GM19455 (cell line): ENCODE measurements at regions not wholly inside any gene's neighbourhood (a gene's known extent, or its start where the extent isn't known, plus 50 kb on each side); places are given as distances from the start of the nearest gene placed in this dataset.

ENCODE experiments used
- ATAC-seq: cut with Tn5 transposase; IDR thresholded peaks from one replicate; pipeline ENCODE4 v1.9.1; 2021; ENCODE audit not compliant: unreplicated experiment

DNA sequence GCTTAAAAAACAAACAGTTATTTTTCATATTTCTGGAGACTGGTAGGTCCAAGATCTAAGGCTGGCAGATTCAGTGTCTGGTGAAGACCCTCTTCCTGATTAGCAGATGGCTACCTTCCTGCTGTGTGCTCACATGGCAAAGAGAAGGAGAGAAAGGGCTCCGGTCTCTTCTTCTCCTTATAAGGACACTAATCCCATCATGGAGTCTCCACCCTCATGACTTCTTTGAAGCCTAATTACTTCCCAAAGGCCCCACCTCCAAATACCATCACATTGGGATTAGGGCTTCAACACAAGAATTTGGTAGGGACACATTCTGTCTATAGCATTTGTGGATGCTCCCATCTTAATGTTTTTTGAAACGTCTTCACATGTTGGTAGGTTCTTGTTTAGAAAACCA, 391.1 kb downstream of the TMEM161B start:
- ATAC-seq = no peak

DNA sequence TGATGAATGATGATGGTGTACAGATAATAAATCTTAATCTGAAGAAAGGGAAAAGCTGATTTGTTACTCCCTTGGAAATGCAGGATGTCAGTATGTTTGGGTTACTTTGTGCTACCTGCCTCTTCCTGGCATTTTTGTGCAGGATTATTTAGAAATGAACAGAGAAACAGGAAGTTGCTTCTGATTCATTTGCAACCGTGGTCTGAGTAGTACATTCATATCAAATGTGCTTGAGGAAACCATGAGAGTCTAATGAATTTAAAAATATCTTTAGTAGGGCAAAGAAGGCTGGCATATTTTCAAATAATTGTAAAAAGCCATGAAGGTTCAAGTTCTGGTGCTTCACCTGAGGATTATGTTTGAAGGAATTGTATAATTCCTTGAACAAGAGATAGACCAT, 391.6 kb downstream of the TMEM161B start:
- no peak for ATAC-seq

DNA sequence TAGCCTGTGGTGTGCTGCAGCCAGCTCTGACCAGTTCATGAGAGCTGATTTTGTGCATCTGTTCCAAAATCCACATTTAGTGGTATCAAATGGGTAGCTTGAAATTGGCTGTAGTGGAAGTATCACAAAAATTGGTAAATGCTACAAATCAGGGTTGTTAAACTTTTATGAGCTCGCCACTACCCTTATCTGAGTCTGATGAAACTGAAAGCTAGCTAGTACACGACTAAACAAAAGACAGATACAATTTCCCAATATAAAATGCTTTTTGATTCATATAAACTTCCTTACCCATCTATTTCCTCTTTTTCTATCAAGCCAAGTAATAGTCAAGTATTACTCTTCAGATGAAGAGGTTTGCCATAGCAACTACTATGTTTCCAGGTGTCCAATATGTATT, 392.0 kb downstream of the TMEM161B start:
- no peak for ATAC-seq

DNA sequence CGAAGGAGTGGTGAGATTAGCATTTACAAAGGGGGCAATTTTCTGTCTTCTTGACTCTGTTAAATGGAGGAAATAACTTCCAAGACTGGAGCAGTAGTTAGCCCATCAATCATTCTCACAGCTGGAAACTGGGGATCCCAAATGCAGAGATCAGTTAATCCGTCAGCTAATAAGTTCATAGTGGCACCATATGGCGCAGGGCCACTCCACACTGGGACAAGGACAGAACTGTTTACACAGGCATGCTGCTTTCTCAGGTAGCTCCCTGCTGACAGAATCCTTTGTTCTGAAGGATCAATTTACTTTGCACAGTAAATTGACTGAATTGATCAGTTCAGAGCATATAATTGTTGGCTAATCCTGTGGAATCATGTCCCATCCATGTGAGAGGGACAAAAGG, 395.7 kb downstream of the TMEM161B start:
- ATAC-seq = no peak

DNA sequence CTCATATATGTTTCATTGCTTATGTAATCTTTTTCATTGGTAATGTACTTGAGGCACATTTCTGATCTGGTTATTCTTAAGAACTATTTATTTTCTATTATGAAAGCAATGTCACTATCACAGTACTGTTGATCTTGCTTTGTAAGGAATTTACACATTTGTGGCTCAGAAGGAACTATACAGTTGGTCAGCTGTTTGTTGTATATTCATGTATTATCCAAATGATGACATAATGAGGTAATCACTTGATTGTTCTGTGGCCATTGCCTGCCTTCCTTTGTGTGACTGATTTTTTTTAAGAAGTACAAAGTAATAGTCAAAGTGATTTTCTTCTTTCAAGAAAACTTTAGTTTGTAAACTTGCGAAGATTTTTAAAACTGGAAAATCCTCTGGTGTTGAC, 399.9 kb downstream of the TMEM161B start:
- no peak for ATAC-seq

DNA sequence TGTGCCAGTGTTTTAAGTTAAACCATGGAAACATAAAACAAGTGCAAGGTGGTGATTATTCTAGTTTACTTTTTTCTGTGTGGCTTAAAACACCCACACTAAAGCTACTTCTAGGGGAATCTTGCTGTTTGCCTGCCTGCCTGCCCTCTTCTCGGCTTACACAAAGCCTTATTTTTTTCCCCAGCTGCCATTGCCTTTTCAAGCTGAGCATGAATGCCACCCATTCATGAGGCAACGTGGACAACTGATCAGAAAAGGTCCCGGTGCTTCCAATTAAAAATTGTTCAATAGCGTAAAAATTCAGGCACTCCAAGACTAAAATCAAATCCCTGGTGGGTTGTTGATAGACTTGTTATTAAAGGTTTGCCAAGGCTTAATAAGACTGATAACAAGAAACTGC, 401.4 kb downstream of the TMEM161B start:
- no peak for ATAC-seq

DNA sequence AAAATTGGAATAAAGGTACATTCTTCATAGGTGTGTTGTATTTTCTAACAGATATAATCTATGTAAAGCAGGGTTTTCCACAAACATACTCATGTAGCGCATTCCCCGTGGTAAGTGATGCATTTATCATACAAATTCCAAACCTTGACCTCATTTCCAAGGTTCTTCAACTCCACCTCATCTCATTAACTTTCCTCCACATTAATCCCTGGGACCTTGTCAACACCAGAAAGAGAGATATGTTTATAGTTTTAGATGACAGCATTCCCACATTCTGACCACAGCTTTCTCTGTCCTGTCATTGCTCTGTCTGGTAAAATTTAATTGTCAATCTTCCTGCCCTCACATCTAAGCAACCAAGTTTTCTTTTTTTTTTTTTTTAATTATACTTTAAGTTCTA, 415.1 kb downstream of the TMEM161B start:
- ATAC-seq = no peak

DNA sequence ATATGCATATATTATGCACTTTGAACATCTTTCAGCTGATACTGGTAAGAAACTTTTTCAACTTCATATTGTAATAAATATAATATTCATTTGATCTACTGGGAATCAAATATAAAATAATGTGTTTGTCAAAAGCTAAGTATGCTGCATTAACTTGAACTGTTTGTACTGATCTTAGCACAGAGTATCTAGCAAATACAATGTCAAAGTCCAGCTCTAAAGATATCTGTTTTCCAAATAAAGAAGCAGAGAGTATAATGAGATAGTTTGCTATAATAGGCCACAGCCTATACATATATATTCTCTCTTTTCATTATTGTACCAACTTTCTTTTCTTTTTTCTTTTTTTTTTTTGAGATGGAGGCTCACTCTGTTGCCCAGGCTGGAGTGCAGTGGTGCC, 417.0 kb downstream of the TMEM161B start:
- ATAC-seq = no peak

DNA sequence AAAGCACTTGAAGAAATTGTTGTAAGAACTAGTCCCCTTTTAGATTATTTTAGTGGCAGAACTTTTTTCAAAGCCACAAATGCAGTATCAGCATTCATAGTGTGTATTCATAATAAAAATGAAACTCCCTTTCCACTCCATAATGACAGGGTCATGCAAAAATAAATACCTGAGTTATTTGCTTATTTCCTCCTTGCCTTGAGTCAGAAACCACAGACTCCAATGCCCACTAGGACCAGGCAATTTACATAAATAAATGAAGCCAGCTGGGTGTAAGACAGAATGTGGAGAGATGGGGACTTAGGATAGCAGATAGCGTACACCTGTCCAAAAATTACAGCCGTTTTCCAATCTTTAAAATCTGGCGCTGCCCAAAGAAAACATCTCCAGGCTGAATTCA, 417.8 kb downstream of the TMEM161B start:
- no peak for ATAC-seq

DNA sequence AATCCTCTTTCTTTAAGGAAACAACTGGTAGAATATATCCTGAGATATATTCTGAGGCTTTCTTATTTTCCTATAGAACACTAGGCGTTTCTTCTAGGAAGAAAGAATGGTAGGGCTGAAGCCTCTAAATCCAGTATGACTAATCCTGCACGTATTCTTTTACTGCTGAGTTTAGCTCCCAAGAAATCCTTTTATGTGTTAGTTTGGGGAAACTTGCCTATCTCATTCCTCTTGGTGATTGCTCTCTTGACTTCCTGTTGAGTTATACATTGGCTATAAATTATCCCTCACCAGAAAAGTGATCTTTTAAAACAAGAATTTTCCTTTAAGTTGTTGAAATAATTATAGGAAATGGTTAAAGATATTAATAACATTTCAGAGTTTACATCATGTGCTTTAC, 422.9 kb downstream of the TMEM161B start:
- no peak for ATAC-seq

DNA sequence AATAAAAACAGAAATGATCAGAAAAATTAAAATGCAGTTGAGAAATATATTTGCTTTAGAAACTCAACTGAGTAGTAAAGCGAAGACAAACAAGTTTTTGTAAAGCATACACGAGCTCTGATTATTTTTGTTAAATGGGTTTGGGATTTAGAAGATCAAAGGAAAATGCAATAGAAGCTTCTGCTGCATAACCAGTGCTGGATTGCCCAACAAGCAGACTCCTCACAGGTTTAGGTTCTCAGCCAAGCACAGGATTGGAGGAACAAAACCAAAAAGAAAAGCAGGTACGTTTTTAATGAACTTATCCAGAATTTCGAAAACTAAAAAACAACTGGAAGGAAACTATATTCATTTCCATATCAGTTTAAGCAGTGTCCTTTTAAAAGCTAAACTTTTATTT, 423.8 kb downstream of the TMEM161B start:
- no peak for ATAC-seq

DNA sequence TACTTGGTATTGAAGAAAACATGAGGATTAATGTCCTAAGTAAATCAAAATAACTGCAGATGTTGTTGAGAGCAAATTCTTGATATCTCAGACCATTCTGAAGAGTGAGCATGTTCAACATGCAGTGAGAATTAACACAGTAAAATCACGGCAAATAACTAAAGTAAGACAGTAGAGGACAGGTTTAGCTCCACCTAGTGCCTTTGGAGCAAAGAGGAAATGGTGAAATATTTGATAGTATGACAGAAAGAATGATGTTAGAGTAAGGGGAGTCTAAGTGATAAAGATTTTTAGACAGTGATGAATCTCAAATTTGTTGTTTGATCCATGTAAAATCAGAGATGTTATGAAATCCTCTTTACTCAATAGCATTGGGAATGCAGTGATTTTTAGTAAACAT, 424.2 kb downstream of the TMEM161B start:
- ATAC-seq = no peak

DNA sequence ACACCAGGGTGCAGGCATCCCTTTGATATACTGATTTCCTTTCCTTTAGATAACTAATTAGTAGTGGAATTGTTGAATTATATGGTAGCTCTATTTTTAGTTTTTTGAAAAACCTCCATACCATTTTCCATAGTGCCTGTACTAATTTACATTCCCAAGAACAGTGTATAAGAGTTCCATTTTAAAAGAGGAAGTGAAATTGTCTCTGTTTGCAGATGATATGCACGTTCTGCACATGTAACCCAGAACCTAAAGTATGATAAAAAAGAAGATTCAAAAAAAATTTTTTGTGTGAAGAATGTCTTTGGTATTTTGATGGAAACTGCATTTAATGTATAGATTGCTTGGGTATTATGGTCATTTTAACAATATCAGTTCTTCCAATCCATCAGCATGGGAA, 424.0 kb upstream of the CCNH start:
- ATAC-seq = no peak

DNA sequence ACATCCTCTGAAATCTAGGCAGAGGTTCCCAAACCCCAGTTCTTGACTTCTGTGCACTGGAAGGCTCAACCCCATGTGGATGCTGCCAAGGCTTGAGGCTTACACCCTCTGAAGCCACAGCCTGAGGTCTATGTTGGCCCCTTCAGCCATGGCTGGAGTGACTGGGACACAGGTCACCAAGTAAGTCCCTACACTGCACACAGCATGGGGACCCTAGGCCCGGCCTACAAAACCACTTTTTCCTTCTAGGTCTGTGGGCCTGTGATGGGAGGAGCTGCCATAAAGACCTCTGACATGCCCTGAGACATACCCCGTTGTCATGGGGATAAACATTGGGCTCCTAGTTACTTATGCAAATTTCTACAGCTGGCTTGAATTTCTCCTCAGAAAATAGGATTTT, 418.8 kb upstream of the CCNH start:
- no peak for ATAC-seq

DNA sequence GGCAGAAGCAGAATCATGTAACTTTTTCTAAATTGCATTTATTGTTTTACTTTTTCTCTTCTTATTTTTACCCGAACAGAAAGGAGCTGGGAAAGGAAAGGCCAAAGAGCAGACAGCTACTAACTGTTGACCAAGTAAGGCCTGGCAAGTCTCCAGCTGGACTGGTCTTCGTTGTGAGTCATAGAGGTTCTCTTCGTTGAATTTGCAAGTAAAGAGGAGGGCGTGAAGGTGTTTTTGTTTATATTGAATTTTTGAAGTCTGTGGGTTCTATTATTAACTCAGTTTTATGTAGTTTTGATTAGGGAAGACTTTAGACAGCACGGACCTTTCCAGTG, 416.5 kb upstream of the CCNH start:
- no peak for ATAC-seq

DNA sequence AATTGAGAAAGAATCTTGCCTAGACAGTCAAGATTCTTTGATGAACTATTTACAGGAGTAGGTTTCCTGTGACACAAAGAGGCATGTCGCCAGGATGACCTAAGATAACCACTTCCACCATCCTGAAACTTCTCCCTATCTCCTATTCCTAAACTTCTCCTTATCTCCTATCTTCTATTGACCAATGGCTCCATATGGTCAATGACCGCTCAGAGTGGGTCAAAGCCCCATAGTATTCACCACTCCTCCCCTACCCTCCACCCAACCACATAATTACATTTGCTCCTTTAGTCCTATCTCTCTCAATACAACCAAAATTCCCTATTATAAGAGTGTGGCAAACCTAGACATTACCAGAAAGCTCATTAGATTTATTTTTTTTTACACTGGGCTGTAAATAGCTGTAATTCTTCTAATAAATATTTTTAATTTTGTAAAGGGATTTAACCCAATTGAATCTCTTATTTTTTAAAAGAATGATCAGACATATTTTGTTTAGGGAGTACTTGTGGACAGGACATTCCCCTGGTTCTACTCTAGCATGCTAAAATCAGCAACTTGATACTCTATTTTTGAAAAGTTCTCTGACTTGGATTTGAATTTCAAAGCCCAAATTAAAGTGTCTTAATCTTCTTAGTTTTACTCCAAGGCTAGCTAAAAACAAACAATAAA, 416.0 kb upstream of the CCNH start:
- ATAC-seq = no peak

DNA sequence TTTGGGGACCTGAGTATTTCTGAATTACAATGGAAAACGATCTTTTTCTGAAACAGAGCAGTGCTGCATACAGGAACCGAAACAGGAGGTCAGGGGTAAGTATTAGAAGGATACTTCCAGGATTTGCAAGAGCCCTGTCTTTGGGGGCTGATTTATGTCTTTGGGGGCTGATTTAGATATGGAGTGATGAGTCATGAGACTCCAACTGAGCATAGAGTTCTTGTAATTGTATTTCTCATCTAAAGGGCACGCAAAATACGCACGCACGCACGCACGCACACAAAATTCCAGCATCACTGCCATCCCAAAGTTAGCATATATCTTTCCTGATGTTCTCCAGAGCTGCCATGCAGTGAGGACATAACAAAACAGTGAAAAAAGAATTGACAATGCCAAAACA, 414.8 kb upstream of the CCNH start:
- no peak for ATAC-seq

DNA sequence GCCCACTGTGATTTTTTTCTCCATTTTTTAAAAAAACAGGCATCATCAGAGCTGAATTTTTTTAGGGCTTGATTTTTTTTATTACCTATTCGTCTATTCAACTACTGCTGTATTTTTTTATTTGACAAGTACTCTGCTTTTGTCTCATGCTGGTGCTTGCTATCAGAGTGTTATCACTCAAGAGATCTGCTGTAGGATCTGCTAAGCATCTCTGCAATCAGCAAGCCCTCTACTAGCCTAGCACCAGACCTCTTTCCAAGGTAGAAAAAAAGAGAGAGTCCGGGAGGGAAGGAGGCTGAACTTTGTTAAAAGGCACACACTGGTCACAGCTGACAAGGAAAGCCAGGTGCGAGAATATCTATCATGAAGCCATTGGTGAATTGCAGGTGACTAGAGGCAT, 413.8 kb upstream of the CCNH start:
- ATAC-seq = no peak

DNA sequence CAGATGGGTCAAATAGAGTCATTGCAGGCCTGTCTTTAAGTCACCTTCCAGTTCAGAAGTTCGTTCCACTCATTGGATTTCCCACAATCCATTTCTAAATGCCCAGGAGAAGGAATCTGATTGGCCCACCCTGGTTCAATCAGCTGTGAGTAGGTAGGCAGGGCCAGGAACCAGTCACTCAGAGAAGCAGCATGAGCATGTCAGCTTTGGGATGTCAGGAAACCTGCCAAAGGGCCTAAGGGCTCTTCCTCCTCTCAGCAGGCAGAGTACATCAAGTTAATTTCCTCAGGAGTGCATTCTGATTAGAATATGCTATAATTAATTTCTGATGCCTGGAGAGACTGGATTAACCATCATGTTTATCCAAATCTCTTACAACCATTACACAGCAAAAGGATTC, 412.9 kb upstream of the CCNH start:
- ATAC-seq = no peak

DNA sequence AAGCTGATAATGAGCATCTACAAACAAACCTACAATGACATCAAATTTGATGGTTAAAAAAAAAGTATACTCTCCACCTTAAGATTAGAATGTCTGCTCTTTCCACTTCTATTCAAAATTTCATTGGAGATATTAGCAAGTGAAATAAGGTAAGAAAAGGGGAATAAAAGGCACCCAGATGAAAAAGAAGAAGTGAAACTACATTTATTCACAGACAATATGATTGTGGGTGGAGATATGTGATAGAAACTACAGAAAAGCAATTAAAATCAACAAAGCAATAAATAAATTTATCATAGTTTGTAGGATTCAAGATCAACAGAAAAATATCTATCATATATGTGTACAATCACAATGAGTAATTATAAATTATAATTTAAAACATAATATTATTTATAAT, 395.1 kb upstream of the CCNH start:
- no peak for ATAC-seq

DNA sequence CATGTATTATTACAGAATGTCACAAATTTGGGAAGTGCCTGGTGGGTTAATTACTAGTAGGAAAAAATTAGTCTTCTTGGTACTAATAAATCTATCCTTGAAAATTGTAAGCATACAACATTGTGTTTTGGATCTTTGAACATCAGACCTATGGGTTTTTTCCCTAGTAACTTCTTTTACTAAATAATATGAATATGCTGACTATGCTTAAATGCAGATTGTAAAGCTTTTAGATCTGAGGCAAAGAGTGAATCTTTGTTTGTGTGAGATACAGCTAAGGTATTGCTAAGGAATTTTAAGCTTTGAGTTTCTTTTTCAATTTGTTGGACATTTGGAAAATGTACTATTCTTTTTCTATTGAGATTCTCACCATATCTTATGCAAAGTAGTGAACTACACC, 390.6 kb upstream of the CCNH start:
- no peak for ATAC-seq

DNA sequence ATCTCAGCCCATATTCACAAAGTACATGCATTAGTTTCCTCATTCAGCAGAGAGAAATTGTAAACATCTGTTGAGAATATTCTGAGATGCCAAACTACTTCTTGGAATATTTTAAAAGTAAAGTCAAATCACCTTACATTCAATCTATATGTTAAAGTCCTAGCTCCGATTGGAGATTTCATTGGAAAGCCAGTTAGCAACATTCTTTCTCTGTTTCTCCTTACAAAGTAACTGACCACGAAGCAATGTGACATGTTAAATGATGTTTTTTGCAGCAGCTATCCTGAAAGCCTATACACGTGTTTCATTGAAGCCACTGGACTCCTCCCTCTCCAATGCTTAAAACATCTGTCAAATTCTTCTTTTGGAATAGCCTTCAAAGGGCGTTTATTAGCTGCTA, 379.1 kb upstream of the CCNH start:
- ATAC-seq = no peak

DNA sequence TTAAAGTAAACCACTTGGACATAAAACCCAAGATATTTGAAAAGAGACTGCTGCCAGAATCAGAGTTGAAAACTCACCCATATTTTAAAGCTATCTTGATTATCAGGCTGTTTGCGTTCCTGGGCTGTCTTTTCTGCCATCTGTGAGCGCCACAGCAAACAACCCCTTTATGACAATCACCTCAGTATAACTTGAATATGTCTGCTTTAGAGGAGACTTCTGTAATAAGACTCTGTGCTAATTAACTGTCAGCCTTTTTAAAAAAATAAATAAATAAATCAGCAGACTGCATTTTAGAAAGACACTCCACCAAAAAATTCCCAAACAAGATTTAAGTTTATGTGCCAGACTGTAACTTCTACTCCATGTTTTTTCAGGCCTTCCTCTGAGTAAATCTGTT, 375.7 kb upstream of the CCNH start:
- no peak for ATAC-seq
